ENCODE measurements at regions not wholly inside any gene's neighbourhood (a gene's known extent, or its start where the extent isn't known, plus 50 kb on each side); places are given as distances from the start of the nearest gene placed in this dataset.

- peaks cover 43% of the 10 kb centered on the region for H3K4me1 ChIP-seq (ENCODE audit: control insufficient read depth, extremely low read depth, insufficient read depth, low read length)
- no peak overlapping the region for H3K27ac ChIP-seq (ENCODE audit: control insufficient read depth, insufficient read depth, low read length)
- no peak overlapping the region for H3K9ac ChIP-seq (ENCODE audit: control insufficient read depth, extremely low read depth, insufficient read depth, low read length)
- DNase-seq (ENCODE audit: low read depth, low spot score) (no peak), FAIRE-seq (no peak)
- H3K4me3 ChIP-seq (ENCODE audit: control insufficient read depth in 2 of 3, extremely low read depth in 1 of 3, insufficient read depth in 2 of 3, low read depth in 1 of 3, low read length in 3 of 3), result no peak overlapping the region
- H2AFZ ChIP-seq (ENCODE audit: control insufficient read depth, low read length), result no peak overlapping the region
- H3K79me2 ChIP-seq (ENCODE audit: control insufficient read depth, insufficient read depth, low read length), result no peaks in the 10 kb centered on the region
- H3K9me3 ChIP-seq (ENCODE audit: control insufficient read depth, low read depth, low read length), result no peaks in the 10 kb centered on the region
- no peaks in the 10 kb centered on the region for H4K20me1 ChIP-seq (ENCODE audit: control insufficient read depth, extremely low read depth, insufficient read depth, low read length)
- no peaks in the 10 kb centered on the region for H3K27me3 ChIP-seq (ENCODE audit: control insufficient read depth, extremely low read depth, insufficient read depth, low read length)
- no peaks in the 10 kb centered on the region for H3K36me3 ChIP-seq (ENCODE audit: control insufficient read depth in 2 of 2, extremely low read depth in 1 of 2, insufficient read depth in 2 of 2, low read length in 2 of 2)
- H3K9me1 ChIP-seq (ENCODE audit: control insufficient read depth, extremely low read depth, insufficient read depth, low read length), result peaks cover 2% of the 10 kb centered on the region
- dilution Hi-C loops (cut with MboI; ENCODE audit: extremely low pct_ligation_motif_present, low sequenced_read_pairs), result no loop called here
- H3K4me2 ChIP-seq (ENCODE audit: control insufficient read depth, extremely low read depth, insufficient read depth, low read depth, low read length), result no peak overlapping the region
- TF ChIP-seq EZH2 (IDR thresholded peaks at IDR 0.05; ENCODE audit: low read length) (no peak), CTCF (optimal IDR thresholded peaks at IDR 0.05 in 1 of 3, IDR thresholded peaks at IDR 0.05 in 1 of 3, conservative IDR thresholded peaks at IDR 0.05 in 1 of 3; ENCODE audit: extremely low read depth in 1 of 3, insufficient read depth in 2 of 3, low read length in 3 of 3) (no peak)
Measured at GRCh38 chr17:71989117-71989516, 131.7 kb upstream of the SOX9 start.

DNA sequence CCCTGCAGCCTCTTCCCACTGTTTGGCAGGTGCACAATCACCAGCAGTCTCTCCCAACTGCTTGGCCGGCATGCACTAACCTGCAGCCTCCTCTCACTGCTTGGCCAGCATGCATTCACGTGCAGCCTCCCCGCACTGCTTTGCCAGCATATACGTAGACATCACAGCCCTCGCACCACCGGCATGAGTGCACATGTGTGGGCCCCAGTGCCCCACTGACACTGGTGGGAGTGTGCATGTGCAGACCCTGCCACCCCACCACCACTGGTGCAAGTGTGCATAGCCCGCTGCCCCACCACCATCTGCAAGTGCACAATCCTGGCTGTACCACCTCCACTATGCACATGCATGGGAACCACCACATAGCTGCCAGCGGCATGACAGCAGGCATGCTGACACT lies 127.5 kb upstream of the SOX9 start:
- Histone ChIP-seq H3K4me1 (ENCODE audit: control insufficient read depth, extremely low read depth, insufficient read depth, low read length) (peaks cover 17% of the 10 kb centered on the region), H3K4me3 (ENCODE audit: control insufficient read depth in 2 of 3, extremely low read depth in 1 of 3, insufficient read depth in 2 of 3, low read depth in 1 of 3, low read length in 3 of 3) (no peak overlapping the region), H3K79me2 (ENCODE audit: control insufficient read depth, insufficient read depth, low read length) (no peaks in the 10 kb centered on the region), H3K9me3 (ENCODE audit: control insufficient read depth, low read depth, low read length) (no peaks in the 10 kb centered on the region), H3K9me1 (ENCODE audit: control insufficient read depth, extremely low read depth, insufficient read depth, low read length) (no peaks in the 10 kb centered on the region), H3K27ac (ENCODE audit: control insufficient read depth, insufficient read depth, low read length) (no peak overlapping the region), H3K4me2 (ENCODE audit: control insufficient read depth, extremely low read depth, insufficient read depth, low read depth, low read length) (no peak overlapping the region), H3K9ac (ENCODE audit: control insufficient read depth, extremely low read depth, insufficient read depth, low read length) (no peak overlapping the region), H4K20me1 (ENCODE audit: control insufficient read depth, extremely low read depth, insufficient read depth, low read length) (no peaks in the 10 kb centered on the region), H3K36me3 (ENCODE audit: control insufficient read depth in 2 of 2, extremely low read depth in 1 of 2, insufficient read depth in 2 of 2, low read length in 2 of 2) (no peaks in the 10 kb centered on the region), H2AFZ (ENCODE audit: control insufficient read depth, low read length) (no peak overlapping the region), H3K27me3 (ENCODE audit: control insufficient read depth, extremely low read depth, insufficient read depth, low read length) (no peaks in the 10 kb centered on the region)
- dilution Hi-C loops (cut with MboI; ENCODE audit: extremely low pct_ligation_motif_present, low sequenced_read_pairs), result no loop called here
- no peak for TF ChIP-seq CTCF (optimal IDR thresholded peaks at IDR 0.05 in 1 of 3, IDR thresholded peaks at IDR 0.05 in 1 of 3, conservative IDR thresholded peaks at IDR 0.05 in 1 of 3; ENCODE audit: extremely low read depth in 1 of 3, insufficient read depth in 2 of 3, low read length in 3 of 3)
- no peak for TF ChIP-seq EZH2 (IDR thresholded peaks at IDR 0.05; ENCODE audit: low read length)
- DNase-seq (ENCODE audit: low read depth, low spot score) (no peak), FAIRE-seq (peak; percentile 57)

All from keratinocyte (primary cell).